Activated CD4-positive, alpha-beta T cell treated with anti-CD3 and anti-CD28 coated beads, Interleukin-10, Interleukin-2, amounts not matched to agents 100 ng/mL and 50 ng/mL, durations not matched to agents 16 hours and 8 hours (primary cell): ENCODE measurements at regions not wholly inside any gene's neighbourhood (a gene's known extent, or its start where the extent isn't known, plus 50 kb on each side); places are given as distances from the start of the nearest gene placed in this dataset.

Experiments
- DNase-seq: peaks from one replicate; pipeline ENCODE4 v3.0.0-alpha.2; 2020

DNA sequence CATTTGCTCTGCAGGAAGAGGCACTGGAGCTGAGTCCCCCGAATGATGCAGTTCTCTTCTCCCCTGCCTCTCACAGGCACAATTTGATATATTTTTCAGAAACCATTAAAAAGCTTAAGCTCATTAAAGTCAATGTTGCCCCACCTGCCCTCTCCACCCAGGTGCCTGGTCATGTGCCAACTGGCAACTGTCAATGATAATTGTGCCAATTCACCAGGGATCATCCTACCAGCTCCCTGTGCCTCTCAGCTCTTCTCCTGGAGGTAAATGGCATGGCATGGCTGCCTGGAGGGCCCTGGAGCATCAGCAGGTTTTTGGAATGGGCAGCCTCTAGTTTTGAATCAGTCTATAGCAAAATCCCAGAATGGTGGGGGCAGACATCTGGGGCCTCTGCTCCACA lies 279.6 kb upstream of the ID2 start:
- DNase-seq, result no peak

DNA sequence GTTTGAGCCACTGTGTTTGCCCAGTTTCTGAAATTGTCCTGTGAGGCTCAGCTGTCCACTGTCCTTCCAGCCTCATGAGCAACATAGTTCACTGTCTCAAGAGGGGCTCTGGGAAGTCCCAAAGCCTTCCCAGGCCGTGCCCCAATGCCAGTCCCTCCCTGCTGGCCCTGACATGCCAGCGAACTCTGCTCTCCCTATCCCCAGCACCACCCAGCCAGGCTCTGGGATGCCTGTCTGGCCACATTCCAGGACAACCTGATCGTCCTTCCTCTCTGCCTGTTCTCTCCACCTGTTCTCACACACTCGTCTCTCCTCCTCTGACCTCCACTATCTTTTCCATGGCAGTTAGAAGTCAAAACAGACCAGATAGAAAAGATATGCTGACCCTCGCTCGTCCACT lies 278.0 kb upstream of the ID2 start:
- no peak for DNase-seq

DNA sequence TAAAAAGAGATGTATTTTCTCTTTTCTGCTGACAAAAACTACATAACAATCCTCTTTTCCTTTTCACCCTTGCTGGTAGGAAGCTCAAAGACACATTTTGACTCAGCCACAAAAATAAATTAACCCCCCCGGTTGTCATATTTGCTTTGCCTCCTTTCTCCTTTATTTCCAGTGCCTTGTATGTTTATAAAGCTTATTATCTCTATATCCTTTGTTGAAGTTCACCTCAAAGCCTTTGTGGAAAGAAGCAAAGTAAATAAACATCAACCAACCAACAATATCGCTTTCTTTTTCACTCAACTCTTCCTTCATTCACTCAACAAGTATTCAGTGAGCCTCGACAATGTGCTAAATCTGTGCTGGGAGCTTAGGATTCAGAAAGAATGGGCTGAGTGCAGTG lies 276.5 kb upstream of the ID2 start:
- no peak for DNase-seq

DNA sequence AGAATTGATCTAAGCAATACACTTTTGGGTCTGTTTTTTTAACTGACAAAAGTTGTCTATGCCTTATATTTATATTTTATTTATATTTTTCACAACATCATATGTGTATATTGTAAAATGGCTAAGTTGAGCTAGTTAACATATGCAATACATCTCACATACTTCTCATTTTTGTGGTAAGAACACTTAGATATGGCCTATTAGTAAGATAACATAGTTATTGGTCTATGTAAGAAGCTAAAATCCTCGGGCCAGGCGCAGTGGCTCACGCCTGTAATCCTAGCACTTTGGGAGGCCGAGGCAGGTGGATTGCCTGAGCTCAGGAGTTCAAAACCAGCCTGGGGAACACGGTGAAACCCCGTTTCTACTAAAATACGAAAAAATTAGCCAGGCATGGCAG lies 275.6 kb upstream of the ID2 start:
- no peak for DNase-seq

DNA sequence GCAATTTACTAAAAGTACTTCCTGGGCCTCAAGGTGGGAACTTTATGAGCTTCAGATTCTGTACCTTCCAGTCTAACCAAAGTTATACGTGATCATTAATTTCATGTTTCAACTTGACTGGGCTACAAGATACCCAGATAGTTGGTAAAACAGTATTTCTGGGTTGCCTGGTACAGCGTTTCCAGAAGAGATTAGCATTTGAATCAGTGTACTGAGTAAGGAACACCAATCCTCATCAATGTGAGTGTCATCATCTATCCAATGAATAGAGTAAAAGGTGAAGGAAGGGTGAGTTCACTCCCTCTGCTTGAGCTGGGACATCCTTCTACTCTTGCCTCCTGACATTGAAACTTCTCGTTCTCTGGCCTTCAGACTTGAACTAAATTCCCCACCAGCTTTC lies 274.5 kb upstream of the ID2 start:
- peak; percentile 11 for DNase-seq

- DNase-seq, result peak; percentile 93
These were observed 273.0 kb upstream of the ID2 start for GRCh38 chr2:8408560-8409460.

GRCh38 chr2:8409461-8410260 lies 272.2 kb upstream of the ID2 start:
- DNase-seq, result no peak

- no peak for DNase-seq
These were observed 269.8 kb upstream of the ID2 start for GRCh38 chr2:8412082-8412481.

DNA sequence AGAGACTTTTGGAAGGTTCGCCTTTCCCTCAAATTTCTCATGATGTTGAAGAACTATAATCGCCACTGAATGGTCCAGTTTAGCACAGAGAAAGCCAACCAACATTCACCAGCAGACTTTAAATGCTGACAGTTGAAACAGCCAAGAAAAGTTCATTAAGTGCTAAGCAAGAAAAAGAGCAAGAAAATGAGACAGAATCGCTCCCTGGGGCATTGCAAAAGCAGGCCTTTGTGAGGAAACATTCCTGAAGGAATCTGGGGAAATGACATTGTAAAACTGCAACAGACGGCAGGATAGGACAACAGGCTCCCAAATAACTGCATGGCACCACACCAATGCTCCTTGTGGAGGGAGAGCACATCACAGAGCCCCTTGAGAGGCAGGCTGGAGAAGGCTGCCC lies 269.3 kb upstream of the ID2 start:
- no peak for DNase-seq

DNA sequence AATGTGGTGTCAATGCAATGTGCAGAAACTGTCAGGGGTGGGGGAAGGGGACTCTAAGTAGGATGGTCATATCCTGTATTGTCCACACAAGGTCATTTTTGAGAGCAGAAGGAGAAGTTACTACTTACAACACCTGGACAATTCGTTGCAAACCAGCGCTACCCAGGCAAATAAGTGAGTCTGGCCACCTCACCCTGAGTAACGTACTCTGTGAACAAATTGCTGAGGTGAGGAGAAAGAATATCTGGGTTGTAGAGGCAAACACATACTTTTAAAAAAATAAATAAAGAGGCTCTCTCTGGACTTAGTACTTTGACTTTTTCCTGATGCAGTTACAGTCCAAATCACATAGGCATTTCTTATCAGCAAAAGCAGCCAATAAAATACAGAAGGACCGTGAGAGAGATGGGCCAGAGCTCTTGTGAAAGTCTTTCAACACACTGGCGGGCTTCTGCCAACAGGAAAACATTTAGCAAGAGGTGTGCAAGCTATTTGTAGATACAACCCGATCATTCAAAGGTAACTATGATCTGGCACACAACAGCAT lies 268.2 kb upstream of the ID2 start:
- no peak for DNase-seq

DNA sequence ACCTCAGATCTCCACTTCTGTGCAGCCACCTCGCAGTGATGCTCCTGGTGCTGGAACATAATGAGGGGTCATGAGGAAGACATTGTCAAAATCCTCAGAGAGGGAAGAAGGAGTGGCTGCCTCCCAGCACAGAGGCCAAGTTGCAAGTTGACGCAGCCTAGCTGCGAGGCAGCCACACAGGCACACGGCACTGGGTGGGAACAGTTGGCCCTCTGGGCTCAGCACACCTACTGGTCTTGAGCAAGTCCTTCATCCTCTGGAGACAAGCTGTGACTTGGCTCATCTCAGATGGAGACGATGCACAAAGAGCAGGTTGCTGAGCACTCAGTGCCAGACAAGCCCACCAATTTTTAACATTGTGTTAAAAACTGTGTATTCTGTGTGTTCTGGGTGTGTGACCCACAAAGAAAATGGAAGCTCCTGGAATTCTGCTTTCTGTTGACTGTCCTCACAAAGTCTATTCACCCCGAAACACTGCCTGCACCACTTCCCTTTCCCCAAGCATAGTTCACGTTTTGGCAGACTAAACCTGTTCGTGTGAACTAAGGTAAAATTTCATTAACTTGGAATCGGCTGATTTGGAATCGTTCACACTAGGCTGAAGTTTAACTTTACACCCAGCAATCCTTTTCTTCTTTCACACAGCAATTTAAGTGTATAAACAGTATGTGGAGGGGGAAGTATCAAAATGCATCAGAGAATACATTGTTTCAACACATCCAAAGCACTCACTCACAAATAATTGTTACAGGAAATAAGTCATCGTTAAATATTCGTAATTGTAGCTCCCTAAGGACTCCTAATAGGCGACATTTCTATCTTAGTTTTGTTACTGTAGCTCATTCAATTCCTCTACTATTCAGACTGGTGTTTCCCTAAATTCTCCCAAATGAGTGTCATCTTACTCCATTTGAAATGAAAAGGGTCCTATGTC lies 266.6 kb upstream of the ID2 start:
- DNase-seq, result no peak

DNA sequence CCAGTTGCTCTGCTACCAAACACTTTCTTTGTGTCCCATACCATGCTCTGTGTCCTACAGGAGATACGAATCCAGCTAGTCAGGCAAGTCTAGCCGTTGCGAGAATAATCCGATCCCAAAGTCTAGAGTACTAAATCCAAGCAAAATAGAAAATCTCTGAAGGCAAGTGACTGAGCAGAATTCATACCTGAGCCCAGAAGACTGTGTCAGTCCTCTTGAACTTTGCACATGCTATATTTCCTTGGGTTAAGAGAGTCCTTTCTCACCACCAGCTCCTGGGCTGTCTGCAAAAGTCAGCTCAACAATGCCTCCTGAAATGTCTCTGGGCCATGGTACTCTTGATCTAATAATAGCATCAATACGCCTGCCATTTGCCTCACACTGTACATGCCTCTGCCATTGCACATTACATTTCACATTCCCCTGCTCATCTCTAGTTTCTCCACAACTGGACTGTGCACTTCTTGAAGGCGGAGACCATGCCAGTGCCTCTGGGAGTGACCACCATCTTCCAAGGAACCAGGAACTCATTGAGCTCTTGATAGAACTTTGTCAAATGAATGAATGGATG lies 265.8 kb upstream of the ID2 start:
- no peak for DNase-seq

- no peak for DNase-seq
These were observed 264.7 kb upstream of the ID2 start for GRCh38 chr2:8416849-8417832.

- no peak for DNase-seq
These were observed 263.1 kb upstream of the ID2 start for GRCh38 chr2:8418721-8419120.

- DNase-seq, result no peak
These were observed 260.0 kb upstream of the ID2 start for GRCh38 chr2:8421658-8422449.

DNA sequence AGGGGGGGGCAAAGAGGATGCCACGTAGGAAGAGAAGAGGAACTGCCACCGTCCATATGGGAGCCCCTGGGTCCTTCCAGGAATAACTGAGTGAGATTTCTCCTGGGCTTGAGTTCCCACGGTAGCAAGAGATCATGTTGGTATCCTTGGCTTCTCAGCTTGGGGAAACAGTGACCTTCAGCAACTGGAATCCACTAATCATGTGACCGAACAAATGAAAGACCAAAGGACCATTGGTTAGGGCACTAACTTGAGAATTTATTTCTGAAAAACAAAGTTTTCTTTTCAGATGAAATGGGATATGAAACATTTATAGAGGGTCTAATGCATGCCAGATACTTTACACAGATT lies 259.4 kb upstream of the ID2 start:
- no peak for DNase-seq

DNA sequence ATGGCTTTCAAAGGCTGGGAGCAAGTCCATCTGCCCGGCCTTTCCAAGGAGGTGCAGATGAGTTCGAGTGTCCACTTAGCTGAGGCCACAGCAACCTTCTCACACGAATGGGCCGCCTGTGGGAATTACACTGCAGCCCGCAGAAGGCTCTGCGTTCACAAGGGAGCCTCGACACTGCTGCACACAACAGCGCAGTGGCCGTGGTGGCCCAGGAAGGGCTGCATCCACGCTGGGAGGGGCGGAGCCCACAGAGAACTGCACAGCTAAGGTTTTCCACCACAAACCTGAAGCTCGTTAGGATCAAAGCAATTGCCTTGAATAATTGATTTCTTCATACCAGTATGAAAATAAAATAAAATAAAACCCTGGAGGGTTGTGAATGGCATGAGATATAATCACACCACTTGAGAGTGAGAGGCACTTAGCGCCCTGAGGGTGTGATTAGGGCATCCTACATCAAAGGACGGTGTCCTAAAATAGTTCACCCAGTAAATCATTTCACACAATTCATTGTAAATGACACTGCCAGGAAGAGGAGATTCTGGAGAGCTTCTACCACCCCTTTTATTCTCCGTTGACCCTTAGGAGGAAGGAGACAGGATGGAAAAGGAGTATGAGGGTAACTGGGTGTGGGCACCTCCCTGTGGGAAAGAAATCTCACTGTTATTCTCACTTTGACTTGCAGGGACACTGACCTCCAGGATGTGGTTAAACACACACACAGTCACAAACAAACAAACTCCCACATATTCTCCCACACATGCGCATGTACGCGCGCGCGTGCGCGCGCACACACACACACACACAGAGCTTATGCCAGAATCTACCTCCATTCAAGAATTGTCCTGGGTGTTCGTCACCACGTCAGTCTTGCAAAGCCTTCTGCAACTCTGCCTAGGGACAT lies 256.6 kb upstream of the ID2 start:
- peak; percentile 52 for DNase-seq

DNA sequence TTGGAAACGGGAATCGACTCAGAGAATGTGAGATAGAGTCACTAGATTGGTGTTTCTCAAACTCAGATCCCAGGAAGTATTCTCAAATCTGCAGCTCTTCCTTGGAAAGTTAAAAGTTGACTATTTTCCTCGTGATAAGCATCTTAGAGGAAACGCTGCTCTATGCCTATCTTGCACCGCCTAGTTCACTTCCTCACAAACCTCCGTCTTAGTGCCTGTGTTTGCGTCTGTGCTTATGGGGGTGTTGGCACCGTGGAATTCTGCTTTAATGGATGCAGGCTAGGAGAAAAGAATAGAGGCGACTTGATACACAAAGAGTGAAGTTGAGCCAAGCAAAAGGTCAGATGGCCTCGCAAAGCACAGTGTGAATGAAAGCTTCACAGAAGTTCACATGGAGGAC lies 255.3 kb upstream of the ID2 start:
- no peak for DNase-seq

- no peak for DNase-seq
These were observed 254.6 kb upstream of the ID2 start for GRCh38 chr2:8427211-8427610.
